Stimulated activated naive CD8-positive, alpha-beta T cell treated with anti-CD3 and anti-CD28 coated beads, Interleukin-15, Interleukin-2, amounts not matched to agents 100 U/mL and 50 U/mL, for 24 hours (primary cell): ENCODE measurements at regions not wholly inside any gene's neighbourhood (a gene's known extent, or its start where the extent isn't known, plus 50 kb on each side); places are given as distances from the start of the nearest gene placed in this dataset.

ENCODE experiments used
- ATAC-seq: fragments of 150-1000 bp; cut with Tn5 transposase; one replicate; pipeline ENCODE4 v1.10.0; 2021
- DNase-seq: peaks from one replicate; pipeline ENCODE4 v3.0.0; 2021

DNA sequence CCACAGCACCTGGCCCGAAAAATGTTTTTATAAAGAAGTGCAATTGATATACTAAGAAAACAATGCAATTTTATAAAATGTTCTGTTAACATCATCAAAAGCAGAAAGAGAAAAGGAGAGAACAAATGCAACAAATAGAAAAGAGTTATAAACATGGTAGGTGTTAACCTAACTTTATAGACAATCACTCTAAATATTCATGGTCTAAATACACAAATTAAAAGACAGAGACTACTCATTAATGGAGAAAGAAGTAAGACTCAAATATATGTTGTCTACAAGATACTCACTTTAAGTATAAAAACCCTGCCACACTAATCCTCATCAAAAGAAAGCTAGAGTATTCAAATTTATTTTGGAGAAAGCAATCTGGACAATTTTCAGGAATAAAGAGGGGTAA, 425.3 kb upstream of the ANKRD30A start:
- DNase-seq (no peak), ATAC-seq (no peak)

DNA sequence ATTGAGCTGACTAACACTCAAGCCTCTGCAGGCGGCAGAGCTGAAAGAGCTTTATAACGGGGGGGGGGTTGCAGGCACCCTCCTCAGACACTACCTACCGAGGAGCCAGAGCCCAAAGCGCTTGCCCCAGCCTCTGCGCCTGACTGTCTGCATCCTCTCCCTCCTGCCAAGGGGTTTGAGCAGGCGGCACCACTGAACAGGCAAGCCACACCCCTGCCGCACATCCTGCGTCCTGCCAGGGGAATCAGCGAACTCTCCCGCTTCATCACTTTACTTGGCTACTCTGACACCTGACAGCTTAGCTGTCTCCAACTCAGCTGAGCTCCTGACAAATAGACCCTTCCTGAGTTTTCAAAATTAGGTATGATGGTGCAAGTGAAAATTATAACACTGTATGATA, 432.6 kb upstream of the ANKRD30A start:
- no peak for ATAC-seq
- DNase-seq, result no peak

DNA sequence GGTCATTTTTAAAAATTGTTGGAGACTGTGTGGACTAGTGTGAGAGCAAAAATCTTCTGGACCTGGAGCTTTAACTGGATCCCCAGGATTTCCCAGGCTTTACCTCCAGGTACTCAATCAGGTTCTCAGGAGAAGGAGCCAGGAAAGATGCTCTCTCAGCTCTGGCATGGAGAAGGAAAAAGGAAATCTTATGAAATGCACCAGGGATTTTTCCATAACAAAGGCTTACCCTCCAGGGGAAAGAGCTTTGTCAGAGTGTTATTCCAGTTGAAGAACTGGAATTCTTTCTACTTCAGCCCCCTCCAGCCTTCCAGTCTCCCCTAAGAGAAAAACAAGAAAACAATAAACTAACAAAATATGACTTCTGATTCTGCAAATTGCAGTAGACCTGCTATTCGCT, 436.7 kb upstream of the ANKRD30A start:
- ATAC-seq, result no peak
- no peak for DNase-seq

DNA sequence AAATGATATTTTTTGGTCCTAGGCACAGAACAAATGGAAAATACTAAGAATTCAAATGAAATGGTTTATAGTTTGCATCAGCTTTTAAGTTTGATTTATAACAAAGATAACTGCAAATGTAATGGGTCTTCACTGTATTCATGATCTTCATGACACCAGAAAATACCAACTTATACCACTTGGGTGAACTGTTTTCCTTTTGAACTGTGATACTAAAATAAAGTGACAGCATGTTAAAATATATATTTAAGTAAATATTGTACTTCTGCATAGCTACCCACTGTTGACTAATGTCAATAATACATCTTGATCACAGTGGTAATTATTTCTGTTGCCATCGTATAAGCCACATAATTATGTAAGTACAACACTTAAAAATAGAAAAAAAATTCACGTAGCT, 442.0 kb upstream of the ANKRD30A start:
- DNase-seq (no peak), ATAC-seq (no peak)

DNA sequence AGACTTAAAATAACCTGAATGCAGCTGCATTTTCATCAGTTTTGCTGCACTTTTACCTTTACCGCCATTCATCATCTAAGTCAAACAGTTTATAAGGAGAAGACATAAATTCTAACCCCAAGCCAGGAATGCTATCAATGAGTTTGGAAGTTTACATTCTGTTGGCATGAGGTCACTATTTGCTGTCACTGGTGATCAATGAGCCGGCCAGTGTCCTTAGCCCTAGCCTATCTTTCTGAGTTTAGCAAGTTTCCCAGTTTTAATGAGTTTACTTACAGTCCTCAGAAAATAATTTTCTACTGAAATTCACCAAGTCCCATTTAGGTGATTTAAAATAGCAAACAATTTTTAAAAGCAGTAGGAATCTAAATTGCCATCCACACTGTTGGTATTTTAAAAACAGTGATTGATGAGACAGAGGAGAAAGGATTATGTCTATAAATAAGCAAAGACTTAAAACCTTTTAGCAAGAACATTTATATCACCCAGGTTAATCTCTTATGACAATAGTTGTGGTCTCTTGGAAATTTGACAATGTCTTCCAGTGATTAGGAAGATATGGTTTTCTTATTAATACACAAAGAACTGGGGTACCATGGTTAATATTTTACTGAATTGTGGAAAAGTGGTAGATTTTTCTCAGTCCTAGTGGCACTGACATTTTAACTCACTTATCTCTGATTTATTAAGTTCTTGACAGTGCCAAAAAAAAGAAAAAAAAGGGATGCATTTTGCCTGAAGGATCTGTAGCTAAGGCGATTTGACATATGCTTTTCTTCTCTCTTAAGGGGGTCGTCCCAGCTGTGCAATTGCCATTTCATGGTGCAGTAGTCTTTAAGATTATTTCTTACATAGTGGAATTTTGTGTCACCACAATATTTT, 443.4 kb upstream of the ANKRD30A start:
- DNase-seq, result no peak
- no peak for ATAC-seq

DNA sequence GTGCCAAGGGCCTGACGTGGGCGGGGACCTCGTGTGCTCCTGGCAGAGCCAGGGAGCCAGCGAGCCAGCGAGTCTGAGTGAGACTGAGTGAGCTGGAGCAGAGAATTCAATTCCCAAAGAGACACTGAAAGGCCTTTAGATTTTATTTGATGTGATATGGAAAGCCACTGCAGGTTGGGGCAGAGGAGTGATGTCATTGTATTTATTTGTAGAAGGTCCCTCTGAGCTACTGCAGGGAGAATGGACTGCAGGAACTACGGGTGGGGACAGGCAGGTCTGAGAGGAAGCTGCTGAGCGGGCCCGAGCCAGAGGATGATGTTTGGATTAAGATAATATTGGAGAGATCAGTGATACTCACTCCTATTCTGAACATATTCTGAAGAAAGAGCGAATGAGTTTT, 445.8 kb upstream of the ANKRD30A start:
- DNase-seq (no peak), ATAC-seq (no peak)

DNA sequence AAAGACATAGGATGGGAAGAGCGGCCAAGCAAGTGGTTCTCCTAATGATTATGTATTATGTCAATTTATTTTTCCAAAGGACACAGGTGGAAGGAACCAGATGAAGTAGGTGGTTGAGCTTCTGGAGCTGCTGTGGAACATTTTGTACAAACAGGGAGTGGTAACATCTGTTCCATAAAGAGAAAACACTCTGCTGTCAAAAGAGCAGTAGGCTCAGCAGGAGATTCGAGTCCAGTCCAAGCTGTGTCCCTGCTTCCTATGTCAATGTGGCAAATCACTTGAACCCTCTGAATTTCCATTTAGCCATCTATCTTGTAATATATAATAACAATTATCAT, 448.0 kb upstream of the ANKRD30A start:
- no peak for DNase-seq
- ATAC-seq, result no peak

DNA sequence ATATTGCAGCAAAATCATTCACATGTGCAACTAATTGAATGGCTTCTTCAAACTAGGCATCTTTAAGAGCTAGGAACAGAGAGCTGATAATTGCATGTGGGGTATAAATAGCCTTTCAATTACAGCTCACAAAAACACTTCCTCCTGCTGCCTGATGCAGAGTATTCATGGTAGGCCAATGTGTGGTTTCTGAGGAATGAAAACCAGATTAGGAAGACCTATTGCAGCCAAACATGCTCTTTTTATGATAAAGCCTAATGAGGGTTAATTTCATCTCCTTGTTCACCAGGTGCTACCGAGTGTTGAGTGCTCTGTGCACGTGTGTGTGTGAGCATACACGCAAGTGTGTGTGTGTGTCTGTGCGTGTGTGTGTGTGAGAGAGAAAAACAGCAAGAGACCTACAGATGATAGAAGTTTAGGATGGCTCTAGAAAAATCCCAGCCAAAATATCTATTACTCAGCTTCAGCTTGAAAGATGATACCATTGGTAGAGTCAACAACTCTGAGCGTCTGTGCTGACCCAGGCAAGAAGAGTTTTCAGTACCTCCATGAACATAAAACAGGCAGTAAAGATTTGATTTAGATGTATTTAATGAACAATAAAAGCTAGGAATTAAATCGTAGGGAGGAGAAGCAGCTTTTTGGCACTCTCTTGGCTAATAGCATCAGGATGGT, 448.5 kb upstream of the ANKRD30A start:
- no peak for ATAC-seq
- no peak for DNase-seq

DNA sequence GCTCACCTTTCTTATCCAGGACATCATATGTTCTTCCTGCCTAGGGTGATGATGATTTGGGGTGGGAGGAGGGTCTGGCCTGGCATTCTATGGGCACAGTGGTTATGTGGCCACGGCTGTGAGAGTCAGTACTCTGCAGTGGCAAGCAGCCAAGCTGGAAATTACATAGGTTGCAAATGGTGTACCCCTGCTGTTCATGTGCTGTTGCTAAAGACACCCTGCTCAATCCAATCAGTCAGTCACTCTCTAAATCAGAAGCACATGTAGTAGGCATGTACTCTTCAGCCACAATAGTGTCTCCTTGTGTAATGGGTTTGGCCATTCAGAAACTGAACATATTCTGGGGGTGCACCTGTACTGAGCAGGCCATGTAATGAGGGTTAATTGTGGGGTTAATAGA, 449.1 kb upstream of the ANKRD30A start:
- no peak for DNase-seq
- no peak for ATAC-seq

DNA sequence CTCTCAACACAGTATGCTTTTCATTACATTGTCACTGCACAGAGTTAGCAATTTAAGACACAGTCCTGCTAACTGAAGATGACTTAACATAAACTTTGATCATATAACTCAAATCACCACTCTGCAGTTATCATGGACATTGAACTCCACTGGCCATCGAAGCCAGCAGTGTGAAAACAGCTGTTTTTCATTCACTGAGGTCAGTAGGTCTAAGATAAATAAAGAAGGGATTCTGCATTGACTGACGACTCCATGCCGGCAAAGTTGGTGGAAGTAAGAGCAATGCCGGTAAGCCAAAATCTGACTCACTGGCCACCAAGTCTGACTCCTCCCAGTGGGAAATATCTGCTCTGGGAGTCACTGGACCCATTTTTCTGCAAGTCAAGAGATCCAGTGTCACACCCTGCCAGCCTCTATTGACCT, 449.9 kb upstream of the ANKRD30A start:
- DNase-seq, result no peak

DNA sequence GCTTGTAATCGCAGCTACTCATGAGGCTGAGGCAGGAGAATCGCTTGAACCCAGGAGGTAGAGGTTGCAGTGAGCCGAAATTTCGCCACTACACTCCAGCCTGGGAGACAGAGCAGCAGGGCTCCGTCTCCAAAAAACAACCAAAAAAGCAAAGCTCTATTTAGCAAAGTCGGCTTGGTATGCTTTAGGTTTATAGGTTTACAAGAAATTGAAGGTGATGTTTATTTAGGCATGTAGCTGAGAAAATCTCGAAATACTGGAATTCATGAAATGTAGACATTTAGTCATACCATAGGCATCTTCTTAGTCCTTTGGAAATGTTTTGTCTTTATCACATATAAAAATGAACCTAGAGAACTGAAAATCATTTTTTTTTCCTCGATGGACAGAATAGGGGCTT, 453.8 kb upstream of the ANKRD30A start:
- no peak for ATAC-seq
- no peak for DNase-seq

More for the DNA sequence above, 449.9 kb upstream of the ANKRD30A start:
- no peak for ATAC-seq

DNA sequence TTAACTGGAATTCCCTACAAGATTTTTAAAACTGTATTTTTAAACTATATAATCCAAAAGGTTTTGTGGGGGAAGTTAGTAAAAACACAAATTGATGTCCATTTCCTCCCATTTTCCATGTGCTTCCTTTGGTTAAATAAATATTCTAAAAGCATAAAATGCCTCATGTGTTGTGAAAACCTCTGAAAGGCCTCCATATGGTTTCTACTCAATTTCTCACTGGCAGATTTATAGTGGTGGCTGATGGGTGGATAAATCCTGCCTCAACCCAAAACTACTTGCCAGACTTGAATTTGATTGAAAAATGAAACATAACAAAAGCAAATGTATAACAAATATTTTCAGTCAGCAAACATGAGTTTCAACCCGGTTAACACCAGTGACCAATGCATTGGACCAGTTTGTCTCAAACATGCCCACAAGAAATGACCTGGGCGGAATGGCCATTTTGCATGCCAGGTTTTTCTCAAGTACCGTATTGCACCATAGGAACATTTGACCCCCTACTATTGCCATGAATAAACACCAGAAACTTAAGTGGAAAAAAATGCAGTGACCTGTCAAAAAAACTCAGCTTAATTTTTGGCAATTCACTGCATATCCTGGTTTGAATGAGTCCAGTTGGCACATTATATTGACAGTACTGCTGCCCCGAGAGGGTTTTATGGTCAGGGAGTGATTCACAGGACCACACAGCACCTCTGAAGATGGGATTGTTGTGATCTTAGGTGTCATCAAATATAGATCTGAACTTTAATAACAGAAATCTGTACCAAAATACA, 454.6 kb upstream of the ANKRD30A start:
- no peak for ATAC-seq
- DNase-seq, result no peak

DNA sequence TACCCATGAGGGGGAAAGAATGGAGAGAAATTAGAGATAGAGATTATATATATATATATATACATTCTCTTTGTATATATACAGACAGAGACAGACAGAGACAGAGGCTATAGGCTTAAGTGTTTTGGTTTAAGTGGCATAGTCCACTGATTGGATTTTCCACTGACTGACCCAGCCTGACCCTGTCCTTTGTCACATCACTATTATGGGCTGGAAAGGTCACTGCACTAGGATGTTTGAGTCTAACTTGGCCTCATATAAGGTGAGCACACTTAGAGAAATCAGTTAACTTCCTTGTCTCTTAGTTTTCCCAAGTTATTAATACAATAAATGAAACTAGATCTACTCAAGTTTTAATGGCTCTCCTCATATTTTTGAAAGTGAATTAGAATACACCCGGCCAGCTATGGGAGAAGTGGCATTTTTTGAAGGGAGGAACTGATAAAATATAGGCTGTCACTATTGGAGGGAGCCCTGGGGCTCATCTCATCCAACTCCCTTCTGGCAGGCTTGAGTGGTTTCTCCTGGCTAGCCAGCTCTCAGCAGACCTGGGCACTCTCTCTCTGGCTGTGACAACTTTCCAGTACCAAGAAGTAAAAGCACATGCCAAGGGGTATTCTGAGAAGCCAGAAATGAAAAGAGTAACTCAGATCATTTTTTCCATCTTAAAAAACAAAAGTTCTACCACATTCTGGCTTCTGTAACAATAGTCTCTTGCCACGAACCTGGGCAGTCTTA, 455.6 kb upstream of the ANKRD30A start:
- DNase-seq (no peak), ATAC-seq (no peak)

DNA sequence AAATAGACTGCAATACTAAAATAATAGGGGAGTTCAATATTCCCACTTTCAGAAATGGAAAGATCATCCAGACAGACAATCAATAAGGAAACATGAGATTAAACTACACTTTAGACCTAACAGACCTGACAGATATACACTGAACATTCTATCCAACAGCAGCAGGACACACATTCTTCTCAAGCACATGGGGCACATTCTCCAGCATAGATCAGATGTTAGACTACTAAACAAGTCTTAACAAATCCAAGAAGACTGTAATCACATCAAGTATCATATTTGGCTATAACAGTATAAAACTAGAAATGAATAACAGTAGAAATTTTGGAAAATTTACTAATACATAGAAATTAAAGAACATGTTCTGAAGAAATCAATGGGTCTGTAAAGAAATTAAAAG, 458.9 kb upstream of the ANKRD30A start:
- ATAC-seq (no peak), DNase-seq (no peak)

DNA sequence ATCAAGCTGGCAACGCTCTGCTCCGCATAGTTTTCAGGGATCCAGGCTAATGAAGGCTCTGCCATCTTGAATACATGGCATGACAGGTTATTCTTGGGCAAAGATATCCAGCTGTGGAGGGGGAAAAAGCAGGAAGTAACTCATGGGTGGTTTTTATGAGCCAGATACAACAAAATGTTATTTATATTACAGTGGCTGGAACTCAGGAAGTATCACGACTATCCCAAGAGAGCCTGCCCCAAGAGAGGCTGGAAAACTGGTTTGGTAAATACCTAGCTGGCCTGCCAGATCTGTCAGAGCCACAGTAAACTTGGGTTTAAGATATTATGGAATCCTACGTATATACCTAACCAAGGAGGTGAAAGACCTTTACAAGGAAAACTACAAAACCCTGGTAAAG, 462.8 kb upstream of the ANKRD30A start:
- ATAC-seq (no peak), DNase-seq (no peak)

DNA sequence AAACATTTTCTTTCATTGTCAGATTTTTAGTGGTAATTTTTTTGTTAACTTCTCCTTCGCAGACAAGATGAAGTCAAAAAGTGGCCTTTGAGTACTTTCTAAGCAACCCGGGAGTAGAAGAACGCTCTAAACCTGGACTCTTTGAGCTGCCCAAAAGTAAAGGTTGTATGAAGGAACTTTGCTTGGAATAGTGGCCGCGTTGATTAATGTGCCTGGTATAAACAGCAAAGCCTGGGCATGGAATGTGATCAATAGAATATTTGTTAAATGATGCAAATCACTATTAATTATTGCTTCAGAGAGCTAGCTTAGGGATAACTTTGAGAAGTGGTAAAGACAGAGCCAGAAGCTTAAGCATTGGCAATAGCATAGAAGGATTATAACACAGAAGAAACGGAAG, 475.1 kb upstream of the ANKRD30A start:
- ATAC-seq (no peak), DNase-seq (no peak)

DNA sequence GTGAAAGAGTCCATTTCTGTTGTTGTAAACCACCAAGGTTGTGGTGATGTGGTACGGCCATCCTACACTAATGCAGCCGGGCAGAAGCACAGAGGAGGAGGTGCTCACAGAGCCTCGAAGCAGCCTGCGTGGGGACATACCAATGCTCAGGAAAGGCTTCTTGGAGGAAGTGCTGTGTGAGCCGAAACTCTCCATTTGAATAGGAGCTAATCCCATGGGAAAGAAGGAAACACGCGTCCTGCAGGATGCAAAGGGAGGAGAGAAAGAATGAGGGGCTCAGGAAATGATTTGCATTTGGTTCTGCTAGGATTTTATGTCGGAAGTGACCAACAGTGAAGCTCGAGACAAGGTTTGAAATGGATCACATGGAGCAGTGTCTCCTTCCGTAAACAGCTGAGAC, 477.9 kb upstream of the ANKRD30A start:
- DNase-seq (no peak), ATAC-seq (no peak)

DNA sequence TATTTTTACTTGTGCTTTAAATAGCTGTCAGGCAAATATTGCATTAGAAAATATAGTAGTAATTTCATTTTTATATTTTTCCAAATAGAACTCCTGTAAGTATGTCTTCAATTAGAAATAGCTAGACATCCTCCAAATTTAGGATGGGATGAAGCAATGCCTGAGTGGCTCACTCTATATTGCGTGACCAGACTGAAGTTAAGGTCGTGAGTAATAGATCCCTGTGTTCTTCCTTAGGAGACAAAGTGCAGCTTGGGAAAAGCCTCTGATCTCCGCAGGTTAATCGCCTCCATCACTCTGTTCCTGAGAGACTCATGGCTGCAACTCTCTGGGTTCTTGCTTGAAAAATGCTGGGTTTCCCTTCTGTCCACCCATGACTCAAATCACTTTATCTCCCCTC, 484.8 kb upstream of the ANKRD30A start:
- ATAC-seq (no peak), DNase-seq (no peak)

DNA sequence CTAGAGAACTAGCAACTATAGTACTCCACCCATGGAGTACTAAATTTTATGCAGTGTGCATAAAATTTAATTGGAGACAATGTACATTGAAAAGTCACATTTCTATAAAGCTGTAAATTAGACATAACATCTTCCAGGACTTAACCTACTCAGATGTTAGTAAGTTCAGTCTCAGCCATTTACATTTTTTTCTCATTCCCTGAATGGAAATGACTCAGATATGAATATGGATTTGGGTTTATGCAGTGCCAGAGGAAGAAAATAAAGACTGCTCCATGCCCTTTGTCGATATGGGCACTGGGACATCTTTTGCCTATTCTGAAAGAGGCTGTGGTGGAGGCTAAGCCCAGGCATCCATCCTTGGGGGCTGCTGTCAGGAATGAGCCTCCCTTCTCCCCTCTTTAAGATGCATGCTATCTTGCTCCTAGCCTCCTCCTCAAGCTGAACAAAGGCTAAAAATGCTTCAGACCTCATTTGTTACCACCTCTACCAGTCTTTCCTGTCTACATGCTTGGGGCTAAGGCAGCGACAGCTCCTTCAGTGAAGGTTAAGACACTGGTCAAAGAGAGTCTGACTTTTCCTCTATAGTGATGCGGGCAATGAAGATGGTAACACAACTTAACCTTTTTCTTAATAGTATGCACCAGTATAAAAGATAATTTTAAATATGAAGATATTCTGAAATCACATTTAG, 486.8 kb upstream of the ANKRD30A start:
- ATAC-seq, result no peak
- DNase-seq, result no peak

DNA sequence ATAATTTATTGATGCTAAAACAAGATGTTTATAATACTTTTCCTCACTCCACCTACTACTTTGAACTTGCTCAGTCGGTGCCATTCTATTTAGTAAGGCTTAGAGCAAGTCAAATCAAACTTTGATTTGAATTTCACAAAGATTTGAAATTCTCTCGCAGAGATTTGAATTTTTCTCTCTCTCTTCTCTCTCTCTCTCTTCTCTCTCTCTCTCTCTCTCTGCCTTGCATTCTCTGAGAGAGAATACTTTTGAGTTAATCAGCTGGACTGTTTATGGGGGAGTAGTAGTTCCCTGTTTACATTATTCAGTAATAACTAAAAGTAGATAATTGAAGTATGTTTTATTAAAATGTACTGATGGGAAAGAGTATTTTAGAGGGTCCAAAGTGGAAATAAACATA, 488.5 kb upstream of the ANKRD30A start:
- no peak for ATAC-seq
- no peak for DNase-seq

DNA sequence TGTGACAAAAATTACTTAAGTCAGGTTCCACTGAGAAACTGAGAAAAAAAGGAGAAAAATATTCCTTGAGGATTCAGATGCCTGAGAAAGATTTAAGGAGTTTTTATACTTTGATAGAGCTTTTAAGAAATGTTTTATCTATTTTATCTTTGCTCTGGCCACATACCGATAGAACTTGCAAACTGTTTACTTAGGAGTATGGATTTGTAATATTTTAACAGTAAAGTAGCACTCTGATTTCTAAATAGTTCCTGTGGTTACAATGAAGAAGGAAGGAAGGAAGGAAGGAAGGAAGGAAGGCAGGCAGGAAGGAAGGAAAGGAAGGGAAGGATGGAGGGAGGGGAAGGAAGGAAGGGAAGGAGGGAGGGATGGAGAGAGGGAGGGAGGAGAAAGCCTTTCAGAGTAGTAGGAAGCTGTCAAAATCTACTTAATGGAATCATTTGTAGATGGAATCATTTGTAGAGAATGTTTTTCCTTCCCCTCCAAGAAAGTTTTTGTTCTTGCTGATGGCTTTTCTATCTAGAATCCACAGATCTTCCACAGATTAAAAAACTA, 489.0 kb upstream of the ANKRD30A start:
- DNase-seq (no peak), ATAC-seq (no peak)

DNA sequence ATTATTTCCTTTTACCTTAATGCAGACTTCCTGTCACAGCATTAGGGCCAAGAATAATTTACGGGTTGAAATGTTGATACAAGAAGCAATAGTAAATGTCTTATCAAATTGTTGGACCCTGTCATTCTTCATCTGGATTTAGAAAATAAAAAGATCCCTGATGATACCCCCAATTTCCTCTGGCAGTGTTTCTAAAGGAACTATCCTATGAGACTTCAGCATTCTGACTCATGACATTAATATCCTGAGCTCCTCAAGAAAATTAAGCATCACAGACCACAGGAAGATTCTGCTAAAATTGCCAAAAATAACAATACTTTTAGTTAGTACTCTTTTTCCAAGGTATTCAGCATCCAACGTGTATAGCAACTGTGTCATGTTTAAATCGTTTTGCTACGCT, 490.5 kb upstream of the ANKRD30A start:
- ATAC-seq (no peak), DNase-seq (no peak)
